Limb (tissue), 2 donors: ENCODE measurements at regions not wholly inside any gene's neighbourhood (a gene's known extent, or its start where the extent isn't known, plus 50 kb on each side); places are given as distances from the start of the nearest gene placed in this dataset.
"Not testable (repeated sequence)": the region's sequence is repeated elsewhere in the genome, so short reads cannot be mapped to it uniquely, and the experiment has no call there.

ENCODE experiments used
- DNase-seq, 2 donors: peaks; one replicate each; pipeline ENCODE4 v3.0.0-alpha.2; 2016; ENCODE audit errors: extremely low spot score in 2 of 2

DNA sequence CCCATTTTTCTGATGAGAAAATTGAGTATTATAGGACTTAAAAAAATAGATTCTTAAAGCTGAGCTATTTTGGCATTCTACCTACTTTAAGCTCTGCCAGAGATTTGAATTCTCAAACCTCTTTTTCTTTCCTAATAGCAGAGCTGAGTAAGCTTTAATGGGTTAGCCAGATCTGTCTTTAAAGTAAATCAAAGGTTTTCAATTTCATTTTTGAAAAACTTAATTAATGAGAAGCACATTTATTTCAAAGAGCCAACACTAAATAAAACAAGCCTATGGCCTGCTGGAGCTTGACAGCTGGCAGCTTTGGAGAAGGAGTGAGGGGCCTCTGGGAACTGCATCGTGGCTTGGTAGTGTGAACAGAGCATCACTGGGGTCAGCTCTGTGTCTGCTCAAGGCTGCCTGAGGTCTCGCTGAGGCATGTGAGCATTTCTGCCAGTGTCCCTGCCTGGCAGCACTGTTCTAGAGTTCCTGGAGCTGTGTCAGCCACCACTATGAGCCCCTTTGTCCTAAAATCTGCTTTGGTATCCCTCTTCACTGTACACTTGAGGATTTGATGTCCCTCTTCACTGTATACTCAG lies 50.4 kb upstream of the PRSS23 start:
- no peak for DNase-seq

DNA sequence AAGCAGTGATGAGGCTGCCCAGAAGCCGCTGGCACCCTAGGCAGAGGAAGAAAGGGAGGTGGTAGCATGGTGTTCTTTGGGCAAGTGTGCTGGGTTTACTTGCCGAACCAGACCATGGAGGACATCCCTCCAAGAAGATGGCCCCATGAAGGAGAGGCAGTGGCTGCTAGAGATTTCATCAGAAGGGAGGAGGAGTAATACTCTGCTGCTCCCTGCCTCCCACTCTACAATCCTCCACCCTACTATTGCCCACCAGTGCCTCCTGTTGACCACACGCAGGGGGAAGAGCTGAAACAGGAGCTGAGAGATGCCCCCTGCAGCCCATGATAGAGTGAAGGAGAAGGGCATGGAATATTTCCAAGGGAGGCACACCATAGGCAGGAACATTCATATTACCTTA lies 51.0 kb upstream of the PRSS23 start:
- no peak for DNase-seq

- no peak for DNase-seq
These were observed 52.0 kb upstream of the PRSS23 start for GRCh38 chr11:86748296-86748695.

- no peak for DNase-seq
These were observed 52.5 kb upstream of the PRSS23 start for GRCh38 chr11:86747801-86748200.

DNA sequence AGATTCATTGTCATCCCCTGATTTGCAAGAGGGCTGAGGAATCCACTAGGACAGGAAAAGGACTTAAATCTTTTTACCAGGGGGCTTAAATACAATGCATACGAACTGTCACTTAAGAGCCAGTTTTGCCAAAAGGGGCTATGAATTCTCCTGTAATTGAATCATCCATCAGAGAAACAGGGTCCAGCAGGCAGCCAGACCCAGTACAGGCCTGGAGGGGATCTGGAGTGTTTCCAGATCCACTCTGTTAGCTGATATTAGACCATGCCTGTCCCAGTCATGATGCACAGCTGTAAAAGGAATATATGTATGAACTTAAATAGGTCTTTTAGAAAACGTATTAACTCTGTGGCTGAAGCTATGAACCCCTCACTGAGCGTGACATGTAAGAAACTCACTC lies 53.8 kb upstream of the PRSS23 start:
- no peak for DNase-seq

GRCh38 chr11:86745571-86745970 lies 54.8 kb upstream of the PRSS23 start:
- DNase-seq: no peak

GRCh38 chr11:86743223-86744118 lies 56.9 kb upstream of the PRSS23 start:
- DNase-seq: no peak

DNA sequence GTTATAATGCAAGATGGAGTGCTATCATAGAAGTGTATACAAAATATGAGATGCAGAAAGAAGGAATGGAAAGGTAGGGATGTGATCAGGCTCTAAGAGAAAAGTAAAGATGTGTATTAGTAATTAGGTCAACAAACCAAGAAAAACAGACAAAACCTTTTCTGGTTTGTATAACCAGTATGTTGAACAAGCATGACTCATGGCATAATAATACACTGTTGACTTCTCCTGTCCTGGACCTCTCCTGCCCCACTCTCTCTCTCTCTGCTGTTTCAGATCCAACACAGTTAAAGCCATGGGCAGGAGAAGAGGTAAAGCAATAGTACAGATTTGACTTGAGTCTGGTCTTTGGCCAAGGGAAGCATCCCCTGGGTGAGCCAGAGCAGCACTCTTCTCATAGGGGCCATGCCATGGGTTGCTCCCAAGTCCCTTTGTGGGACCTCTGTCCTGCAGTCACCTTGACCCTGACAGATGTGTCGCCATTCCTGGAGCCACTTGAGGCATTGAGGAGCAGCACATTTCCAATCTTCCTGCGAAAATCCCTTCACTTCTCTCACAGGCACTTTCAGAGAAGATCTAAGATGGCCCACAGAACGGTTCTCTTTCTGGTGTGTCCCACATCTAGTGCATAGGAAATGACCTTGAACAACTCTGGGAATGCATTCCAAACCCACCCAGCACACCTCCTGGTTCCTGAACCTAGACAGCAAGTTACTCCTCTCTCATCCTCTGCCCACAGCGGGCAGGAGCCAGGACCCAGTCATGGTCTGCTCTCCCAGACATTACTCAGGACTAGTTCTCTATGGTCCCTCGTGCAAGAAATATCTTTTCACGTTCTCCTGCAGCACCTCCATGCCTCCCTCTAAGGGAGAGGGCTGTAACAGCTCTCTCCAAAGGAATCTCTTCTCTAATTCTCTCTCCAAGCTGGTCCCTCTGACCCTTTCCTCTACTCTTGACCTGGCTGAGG lies 58.2 kb upstream of the PRSS23 start:
- DNase-seq: no peak

- DNase-seq: no peak
These were observed 58.9 kb upstream of the PRSS23 start for GRCh38 chr11:86741484-86741835.

- peak in 1 of 2 donors; percentile 58 for DNase-seq
These were observed 59.5 kb upstream of the PRSS23 start for GRCh38 chr11:86740628-86741483.

DNA sequence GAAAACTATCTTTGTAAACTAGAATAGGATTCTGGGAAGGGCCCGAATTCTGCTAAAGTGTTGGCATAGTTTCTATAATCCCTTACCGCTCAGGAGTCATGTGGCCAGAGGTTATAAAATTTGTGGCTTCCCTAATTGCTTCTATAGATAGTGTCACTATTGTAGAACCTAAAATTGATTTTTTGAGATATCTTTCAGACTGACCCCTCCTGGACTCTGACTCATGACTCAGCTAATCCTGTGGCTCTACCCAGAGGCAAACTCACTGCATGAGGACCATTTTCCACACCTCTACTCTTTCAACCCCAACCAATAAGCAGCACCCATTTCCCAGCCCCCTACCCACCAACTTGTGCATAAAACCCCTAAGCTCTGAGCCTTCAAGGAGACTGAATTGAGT lies 61.8 kb upstream of the PRSS23 start:
- DNase-seq: no peak

DNA sequence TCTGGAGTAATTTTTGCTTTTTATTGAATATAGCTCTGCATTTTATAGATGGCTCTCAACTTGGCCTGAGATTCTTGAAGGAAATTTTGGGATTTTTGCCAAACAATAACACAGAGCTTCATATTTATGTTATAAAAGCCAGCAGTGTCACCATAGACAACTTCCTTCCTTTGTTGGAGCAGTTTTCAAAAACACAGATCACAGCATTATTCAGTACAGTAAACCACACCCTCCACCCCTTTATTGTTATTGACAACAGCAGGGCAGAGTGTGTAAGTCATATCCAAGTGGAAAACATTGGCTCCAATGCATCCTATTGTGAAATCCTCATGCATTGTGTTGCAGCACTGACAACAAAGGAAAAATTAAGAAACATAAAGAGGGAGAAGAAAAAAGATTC lies 62.6 kb upstream of the PRSS23 start:
- peak in 1 of 2 donors; percentile 32 for DNase-seq

DNA sequence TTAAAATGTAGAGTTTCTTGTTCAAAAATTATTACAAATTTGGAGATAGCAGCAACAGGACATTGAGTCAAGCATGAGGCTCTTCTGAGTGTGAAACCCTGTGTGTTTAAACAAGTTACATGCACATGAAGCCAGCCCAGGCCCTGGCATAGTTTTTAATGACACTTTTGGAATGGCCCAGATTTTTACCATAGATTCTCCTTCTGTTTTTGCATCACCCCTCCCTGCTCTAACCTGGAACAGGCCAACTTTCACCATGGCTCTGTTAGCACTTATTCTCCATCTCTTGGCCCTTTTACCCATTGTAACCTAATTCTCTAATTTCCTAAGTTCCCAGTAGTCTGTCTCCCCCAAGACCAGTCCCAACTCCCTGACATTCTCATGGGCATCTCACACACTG lies 63.1 kb upstream of the PRSS23 start:
- DNase-seq: no peak

DNA sequence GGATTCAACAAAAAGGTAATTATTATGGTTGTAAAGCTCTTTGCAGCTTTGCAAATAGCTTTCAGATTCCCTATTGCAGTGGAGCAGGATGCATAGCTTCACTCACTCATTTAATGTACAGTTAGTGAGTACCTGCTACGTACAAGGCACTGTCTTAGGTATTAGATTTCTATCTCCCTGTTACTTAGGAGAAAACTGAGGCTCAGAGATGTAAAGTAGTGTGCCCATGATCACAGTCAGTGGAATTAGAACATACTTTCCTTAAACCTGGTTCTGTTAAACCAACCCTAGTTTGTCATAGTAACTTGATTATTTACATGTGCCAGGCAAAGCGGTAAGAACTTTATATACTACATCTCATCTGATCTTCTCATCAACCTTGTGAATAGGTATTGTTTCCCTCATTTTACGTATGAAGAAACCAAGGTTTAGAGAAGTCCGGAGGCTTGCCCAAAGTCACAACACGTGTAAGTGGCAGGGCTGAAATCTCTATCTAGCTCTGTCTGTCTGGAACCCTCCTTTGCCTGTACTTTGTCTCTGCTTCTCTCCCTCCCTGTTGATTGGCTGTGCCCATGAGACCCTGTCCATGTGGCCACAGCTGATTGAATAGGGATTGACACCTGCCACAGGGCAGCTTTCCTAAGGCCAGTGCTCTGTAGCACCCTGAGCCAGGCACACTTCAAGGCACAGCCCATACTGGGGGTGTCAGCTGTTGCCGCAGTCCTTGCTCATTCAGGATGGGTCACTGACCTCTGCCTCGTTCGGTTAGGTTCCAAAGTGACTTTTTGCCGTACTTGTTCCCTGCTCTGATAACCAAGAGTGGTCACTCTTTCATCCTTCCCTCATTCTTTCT lies 63.8 kb upstream of the PRSS23 start:
- no peak for DNase-seq

- no peak for DNase-seq
These were observed 63.3 kb upstream of the ME3 start for GRCh38 chr11:86735451-86736290.

DNA sequence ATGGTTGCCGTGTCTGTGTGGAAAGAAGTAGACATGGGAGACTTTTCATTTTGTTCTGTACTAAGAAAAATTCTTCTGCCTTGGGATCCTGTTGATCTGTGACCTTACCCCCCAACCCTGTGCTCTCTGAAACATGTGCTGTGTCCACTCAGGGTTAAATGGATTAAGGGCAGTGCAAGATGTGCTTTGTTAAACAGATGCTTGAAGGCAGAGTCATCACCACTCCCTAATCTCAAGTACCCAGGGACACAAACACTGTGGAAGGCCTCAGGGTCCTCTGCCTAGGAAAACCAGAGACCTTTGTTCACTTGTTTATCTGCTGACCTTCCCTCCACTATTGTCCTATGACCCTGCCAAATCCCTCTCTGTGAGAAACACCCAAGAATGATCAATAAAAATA lies 60.3 kb upstream of the ME3 start:
- DNase-seq: not testable (repeated sequence)

GRCh38 chr11:86732286-86732685 lies 59.9 kb upstream of the ME3 start:
- DNase-seq: not testable (repeated sequence)

- not testable (repeated sequence) for DNase-seq
These were observed 57.2 kb upstream of the ME3 start for GRCh38 chr11:86729576-86729975.

DNA sequence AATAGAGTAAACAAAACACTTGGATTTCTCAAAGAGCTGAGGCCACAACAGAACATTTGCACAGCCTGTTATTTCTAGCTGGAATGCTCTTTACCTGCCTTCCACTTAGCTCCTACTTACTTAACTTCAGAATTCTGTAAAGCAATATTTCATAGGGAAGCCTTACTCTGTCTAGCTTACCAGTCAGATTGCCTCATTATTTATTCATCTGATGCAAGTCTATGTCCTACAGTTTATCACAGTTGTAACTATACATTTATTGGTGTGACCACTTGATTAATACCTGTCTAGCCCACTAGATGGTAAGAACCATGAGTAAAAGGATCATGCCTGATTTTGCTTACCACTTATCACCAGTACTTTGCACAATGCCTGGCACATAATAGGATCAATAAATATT lies 56.1 kb upstream of the ME3 start:
- DNase-seq: no peak
